ENCODE measurements at regions not wholly inside any gene's neighbourhood (a gene's known extent, or its start where the extent isn't known, plus 50 kb on each side); places are given as distances from the start of the nearest gene placed in this dataset.

- TF ChIP-seq EZH2 (IDR thresholded peaks at IDR 0.05; ENCODE audit: low read length) (no peak), CTCF (optimal IDR thresholded peaks at IDR 0.05 in 1 of 3, IDR thresholded peaks at IDR 0.05 in 1 of 3, conservative IDR thresholded peaks at IDR 0.05 in 1 of 3; ENCODE audit: extremely low read depth in 1 of 3, insufficient read depth in 2 of 3, low read length in 3 of 3) (no peak)
- Histone ChIP-seq H3K4me3 (ENCODE audit: control insufficient read depth in 2 of 3, extremely low read depth in 1 of 3, insufficient read depth in 2 of 3, low read depth in 1 of 3, low read length in 3 of 3) (no peak overlapping the region), H3K79me2 (ENCODE audit: control insufficient read depth, insufficient read depth, low read length) (no peaks in the 10 kb centered on the region), H3K4me1 (ENCODE audit: control insufficient read depth, extremely low read depth, insufficient read depth, low read length) (no peaks in the 10 kb centered on the region), H3K36me3 (ENCODE audit: control insufficient read depth in 2 of 2, extremely low read depth in 1 of 2, insufficient read depth in 2 of 2, low read length in 2 of 2) (no peaks in the 10 kb centered on the region), H3K27me3 (ENCODE audit: control insufficient read depth, extremely low read depth, insufficient read depth, low read length) (no peaks in the 10 kb centered on the region), H4K20me1 (ENCODE audit: control insufficient read depth, extremely low read depth, insufficient read depth, low read length) (no peaks in the 10 kb centered on the region), H3K9ac (ENCODE audit: control insufficient read depth, extremely low read depth, insufficient read depth, low read length) (no peak overlapping the region), H3K9me3 (ENCODE audit: control insufficient read depth, low read depth, low read length) (no peaks in the 10 kb centered on the region), H2AFZ (ENCODE audit: control insufficient read depth, low read length) (no peak overlapping the region), H3K9me1 (ENCODE audit: control insufficient read depth, extremely low read depth, insufficient read depth, low read length) (no peaks in the 10 kb centered on the region), H3K4me2 (ENCODE audit: control insufficient read depth, extremely low read depth, insufficient read depth, low read depth, low read length) (no peak overlapping the region), H3K27ac (ENCODE audit: control insufficient read depth, insufficient read depth, low read length) (no peak overlapping the region)
- FAIRE-seq (no peak), DNase-seq (ENCODE audit: low read depth, low spot score) (no peak)
- dilution Hi-C loops (cut with MboI; ENCODE audit: extremely low pct_ligation_motif_present, low sequenced_read_pairs): no loop called here
Measured at GRCh38 chr20:16844406-16844805, 96.2 kb downstream of the OTOR start.

GRCh38 chr20:16846006-16846405 is 97.8 kb downstream of the OTOR start:
- no peaks in the 10 kb centered on the region for H3K27me3 ChIP-seq (ENCODE audit: control insufficient read depth, extremely low read depth, insufficient read depth, low read length)
- H3K9me1 ChIP-seq (ENCODE audit: control insufficient read depth, extremely low read depth, insufficient read depth, low read length): no peaks in the 10 kb centered on the region
- dilution Hi-C loops (cut with MboI; ENCODE audit: extremely low pct_ligation_motif_present, low sequenced_read_pairs): no loop called here
- H3K9me3 ChIP-seq (ENCODE audit: control insufficient read depth, low read depth, low read length): no peaks in the 10 kb centered on the region
- no peak overlapping the region for H3K4me3 ChIP-seq (ENCODE audit: control insufficient read depth in 2 of 3, extremely low read depth in 1 of 3, insufficient read depth in 2 of 3, low read depth in 1 of 3, low read length in 3 of 3)
- no peak overlapping the region for H3K27ac ChIP-seq (ENCODE audit: control insufficient read depth, insufficient read depth, low read length)
- no peak for TF ChIP-seq CTCF (optimal IDR thresholded peaks at IDR 0.05 in 1 of 3, IDR thresholded peaks at IDR 0.05 in 1 of 3, conservative IDR thresholded peaks at IDR 0.05 in 1 of 3; ENCODE audit: extremely low read depth in 1 of 3, insufficient read depth in 2 of 3, low read length in 3 of 3)
- TF ChIP-seq EZH2 (IDR thresholded peaks at IDR 0.05; ENCODE audit: low read length): no peak
- no peak overlapping the region for H3K4me2 ChIP-seq (ENCODE audit: control insufficient read depth, extremely low read depth, insufficient read depth, low read depth, low read length)
- no peaks in the 10 kb centered on the region for H3K79me2 ChIP-seq (ENCODE audit: control insufficient read depth, insufficient read depth, low read length)
- no peak overlapping the region for H3K9ac ChIP-seq (ENCODE audit: control insufficient read depth, extremely low read depth, insufficient read depth, low read length)
- DNase-seq (ENCODE audit: low read depth, low spot score) (no peak), FAIRE-seq (no peak)
- H3K36me3 ChIP-seq (ENCODE audit: control insufficient read depth in 2 of 2, extremely low read depth in 1 of 2, insufficient read depth in 2 of 2, low read length in 2 of 2): no peaks in the 10 kb centered on the region
- H3K4me1 ChIP-seq (ENCODE audit: control insufficient read depth, extremely low read depth, insufficient read depth, low read length): no peaks in the 10 kb centered on the region
- no peaks in the 10 kb centered on the region for H4K20me1 ChIP-seq (ENCODE audit: control insufficient read depth, extremely low read depth, insufficient read depth, low read length)
- H2AFZ ChIP-seq (ENCODE audit: control insufficient read depth, low read length): no peak overlapping the region

Measured in keratinocyte (primary cell).